Astrocyte (in vitro differentiated cells and primary cell): ENCODE measurements at regions not wholly inside any gene's neighbourhood (a gene's known extent, or its start where the extent isn't known, plus 50 kb on each side); places are given as distances from the start of the nearest gene placed in this dataset.

Experiments
- CTCF ChIP-seq: IDR thresholded peaks from 2 replicates; pipeline ENCODE4 v1.5.1; 2011; ENCODE audit warnings: low read depth, mild to moderate bottlenecking, inconsistent platforms, low read length, moderate library complexity; ENCODE audit not compliant: insufficient read depth
- EZH2 ChIP-seq: IDR thresholded peaks from 2 replicates; pipeline ENCODE4 v1.6.1; 2012; ENCODE audit warnings: mild to moderate bottlenecking, low read length, inconsistent platforms; ENCODE audit not compliant: insufficient read depth

GRCh38 chr2:76194031-76194775 lies 483.5 kb upstream of the GCFC2 start:
- TF ChIP-seq CTCF = no peak
- TF ChIP-seq EZH2 = no peak
